Activated CD4-positive, alpha-beta memory T cell treated with anti-CD3 and anti-CD28 coated beads for 36 hours (primary cell): ENCODE measurements at regions not wholly inside any gene's neighbourhood (a gene's known extent, or its start where the extent isn't known, plus 50 kb on each side); places are given as distances from the start of the nearest gene placed in this dataset.

Experiments used
- CTCF ChIA-PET: fragments of 350-600 bp; sonication (Branson Sonifier 250); formaldehyde crosslinking; loops from one replicate; lab custom pipeline; 2021; ENCODE audit warnings: antibody characterized with exemption, inconsistent platforms; lab: Charles Lee
- POLR2A ChIA-PET: fragments of 350-600 bp; sonication (Branson Sonifier 250); formaldehyde crosslinking; loops from one replicate; lab custom pipeline; 2021; ENCODE audit warnings: antibody characterized with exemption; lab: Charles Lee
- DNase-seq: peaks from one replicate; pipeline ENCODE4 v3.0.0-alpha.2; 2020
- H3K27ac Mint-ChIP-seq: one replicate; pipeline ENCODE4 v1.8.0; 2021; ENCODE audit warnings: mixed read lengths
- H3K27me3 Mint-ChIP-seq: one replicate; pipeline ENCODE4 v1.8.0; 2021; ENCODE audit warnings: mixed read lengths
- H3K36me3 Mint-ChIP-seq: one replicate; pipeline ENCODE4 v1.8.0; 2021; ENCODE audit warnings: mixed read lengths
- H3K4me1 Mint-ChIP-seq: one replicate; pipeline ENCODE4 v1.8.0; 2021; ENCODE audit warnings: low read depth, mixed read lengths
- H3K4me3 Mint-ChIP-seq: one replicate; pipeline ENCODE4 v1.8.0; 2021; ENCODE audit warnings: mild to moderate bottlenecking, mixed read lengths
- H3K9me3 Mint-ChIP-seq: one replicate; pipeline ENCODE4 v1.8.0; 2021; ENCODE audit warnings: mixed read lengths
- intact Hi-C: fragments of 100-400 bp; cut with micrococcal nuclease; formaldehyde crosslinking; loops from one replicate; pipeline ENCODE4 v1.15.1; 2023

- no peaks in the 10 kb centered on the region for H3K4me1 Mint-ChIP-seq
- H3K9me3 Mint-ChIP-seq: no peaks in the 10 kb centered on the region
- no peak overlapping the region for H3K27ac Mint-ChIP-seq
- H3K4me3 Mint-ChIP-seq: no peak overlapping the region
- no peaks in the 10 kb centered on the region for H3K27me3 Mint-ChIP-seq
- ChIA-PET POLR2A (interaction anchor here (0.6 kb wide), 1 partner anchor 142 kb away, joined by 4 read pairs; no protein-coding TSS in a partner anchor), CTCF (interaction anchor here (0.8 to 2.5 kb wide), 2 partner anchors 10 to 486 kb away, joined by 4 to 9 read pairs; no protein-coding TSS in a partner anchor)
- peak; percentile 53 for DNase-seq
- intact Hi-C loops: no loop called here
- H3K36me3 Mint-ChIP-seq: no peaks in the 10 kb centered on the region
Observed at GRCh38 chr4:38189445-38189844, 229.2 kb downstream of the PTTG2 start.

- Mint-ChIP-seq H3K4me1 (no peaks in the 10 kb centered on the region), H3K9me3 (peaks cover 4% of the 10 kb centered on the region), H3K4me3 (no peak overlapping the region), H3K36me3 (no peaks in the 10 kb centered on the region), H3K27me3 (no peaks in the 10 kb centered on the region), H3K27ac (no peak overlapping the region)
- intact Hi-C loops: no loop called here
- ChIA-PET CTCF (no interaction called here), POLR2A (no interaction called here)
- no peak for DNase-seq
Observed at GRCh38 chr4:38190717-38191178, 230.6 kb downstream of the PTTG2 start.

- peaks cover 4% of the 10 kb centered on the region for H3K9me3 Mint-ChIP-seq
- H3K27ac Mint-ChIP-seq: no peak overlapping the region
- no peak overlapping the region for H3K4me3 Mint-ChIP-seq
- POLR2A ChIA-PET: no interaction called here
- H3K4me1 Mint-ChIP-seq: no peaks in the 10 kb centered on the region
- H3K36me3 Mint-ChIP-seq: no peaks in the 10 kb centered on the region
- CTCF ChIA-PET: interaction anchor here (0.9 to 1.4 kb wide), 2 partner anchors 13 to 127 kb away, joined by 3 read pairs; no protein-coding TSS in a partner anchor
- H3K27me3 Mint-ChIP-seq: no peaks in the 10 kb centered on the region
- DNase-seq: no peak
- intact Hi-C loops: no loop called here
Observed at GRCh38 chr4:38192516-38192915, 232.3 kb downstream of the PTTG2 start.

GRCh38 chr4:38193236-38193863, 233.2 kb downstream of the PTTG2 start:
- intact Hi-C loops: no loop called here
- Mint-ChIP-seq H3K27me3 (no peaks in the 10 kb centered on the region), H3K36me3 (no peaks in the 10 kb centered on the region), H3K27ac (no peak overlapping the region), H3K4me1 (no peaks in the 10 kb centered on the region), H3K4me3 (no peak overlapping the region), H3K9me3 (peaks cover 4% of the 10 kb centered on the region)
- CTCF ChIA-PET: interaction anchor here (1.3 to 1.8 kb wide), 3 partner anchors 14 to 131 kb away, joined by 3 to 6 read pairs (median 3); no protein-coding TSS in a partner anchor
- POLR2A ChIA-PET: no interaction called here
- no peak for DNase-seq

GRCh38 chr4:38194047-38194602, 233.9 kb downstream of the PTTG2 start:
- no peak overlapping the region for H3K4me3 Mint-ChIP-seq
- H3K27ac Mint-ChIP-seq: no peak overlapping the region
- DNase-seq: no peak
- H3K9me3 Mint-ChIP-seq: peaks cover 4% of the 10 kb centered on the region
- no peaks in the 10 kb centered on the region for H3K27me3 Mint-ChIP-seq
- POLR2A ChIA-PET: no interaction called here
- CTCF ChIA-PET: interaction anchor here (1.3 to 1.8 kb wide), 3 partner anchors 15 to 132 kb away, joined by 3 to 6 read pairs (median 3); no protein-coding TSS in a partner anchor
- intact Hi-C loops: no loop called here
- H3K4me1 Mint-ChIP-seq: no peaks in the 10 kb centered on the region
- H3K36me3 Mint-ChIP-seq: no peaks in the 10 kb centered on the region

- POLR2A ChIA-PET: no interaction called here
- Mint-ChIP-seq H3K27me3 (no peaks in the 10 kb centered on the region), H3K4me1 (no peaks in the 10 kb centered on the region), H3K36me3 (no peaks in the 10 kb centered on the region), H3K9me3 (peaks cover 4% of the 10 kb centered on the region), H3K27ac (no peak overlapping the region), H3K4me3 (no peak overlapping the region)
- DNase-seq: no peak
- CTCF ChIA-PET: interaction anchor here (1.6 kb wide), 1 partner anchor 16 kb away, joined by 7 read pairs; no protein-coding TSS in a partner anchor
- intact Hi-C loops: no loop called here
Observed at GRCh38 chr4:38195486-38195885, 235.3 kb downstream of the PTTG2 start.

- POLR2A ChIA-PET: no interaction called here
- no peaks in the 10 kb centered on the region for H3K4me1 Mint-ChIP-seq
Observed at GRCh38 chr4:38195911-38196310, 235.7 kb downstream of the PTTG2 start.

GRCh38 chr4:38202242-38202641, 242.0 kb downstream of the PTTG2 start:
- CTCF ChIA-PET: interaction anchor here (1.9 kb wide), 1 partner anchor 22 kb away, joined by 5 read pairs; no protein-coding TSS in a partner anchor

More at GRCh38 chr4:38195911-38196310, 235.7 kb downstream of the PTTG2 start:
- Mint-ChIP-seq H3K36me3 (no peaks in the 10 kb centered on the region), H3K4me3 (no peak overlapping the region), H3K27me3 (no peaks in the 10 kb centered on the region), H3K9me3 (peaks cover 4% of the 10 kb centered on the region), H3K27ac (no peak overlapping the region)
- intact Hi-C loops: no loop called here
- DNase-seq: no peak
- CTCF ChIA-PET: interaction anchor here (1.6 kb wide), 1 partner anchor 16 kb away, joined by 7 read pairs; no protein-coding TSS in a partner anchor

GRCh38 chr4:38203609-38204008, 243.4 kb downstream of the PTTG2 start:
- H3K9me3 Mint-ChIP-seq: no peaks in the 10 kb centered on the region
- no peaks in the 10 kb centered on the region for H3K27me3 Mint-ChIP-seq
- ChIA-PET POLR2A (no interaction called here), CTCF (interaction anchor here (0.8 kb wide), 1 partner anchor 471 kb away, joined by 3 read pairs; no protein-coding TSS in a partner anchor)
- H3K36me3 Mint-ChIP-seq: peaks cover 1% of the 10 kb centered on the region
- intact Hi-C loops: no loop called here
- no peak overlapping the region for H3K27ac Mint-ChIP-seq
- H3K4me1 Mint-ChIP-seq: no peaks in the 10 kb centered on the region
- no peak for DNase-seq
- no peak overlapping the region for H3K4me3 Mint-ChIP-seq

More at GRCh38 chr4:38202242-38202641, 242.0 kb downstream of the PTTG2 start:
- no peaks in the 10 kb centered on the region for H3K9me3 Mint-ChIP-seq
- H3K4me1 Mint-ChIP-seq: no peaks in the 10 kb centered on the region
- POLR2A ChIA-PET: no interaction called here
- peaks cover 1% of the 10 kb centered on the region for H3K36me3 Mint-ChIP-seq
- no peak overlapping the region for H3K27ac Mint-ChIP-seq
- no peak overlapping the region for H3K4me3 Mint-ChIP-seq
- DNase-seq: no peak
- no peaks in the 10 kb centered on the region for H3K27me3 Mint-ChIP-seq
- intact Hi-C loops: no loop called here

- intact Hi-C loops: no loop called here
- H3K4me3 Mint-ChIP-seq: no peak overlapping the region
- peaks cover 1% of the 10 kb centered on the region for H3K36me3 Mint-ChIP-seq
- H3K27ac Mint-ChIP-seq: no peak overlapping the region
- ChIA-PET CTCF (interaction anchor here (0.8 to 1.1 kb wide), 3 partner anchors 24 to 471 kb away, joined by 3 read pairs; no protein-coding TSS in a partner anchor), POLR2A (no interaction called here)
- DNase-seq: no peak
- no peaks in the 10 kb centered on the region for H3K27me3 Mint-ChIP-seq
- no peaks in the 10 kb centered on the region for H3K4me1 Mint-ChIP-seq
- no peaks in the 10 kb centered on the region for H3K9me3 Mint-ChIP-seq
Observed at GRCh38 chr4:38204339-38205035, 244.3 kb downstream of the PTTG2 start.

GRCh38 chr4:38205261-38205660, 245.1 kb downstream of the PTTG2 start:
- DNase-seq: no peak
- Mint-ChIP-seq H3K27ac (no peak overlapping the region), H3K4me3 (no peak overlapping the region), H3K36me3 (peaks cover 1% of the 10 kb centered on the region), H3K9me3 (no peaks in the 10 kb centered on the region), H3K4me1 (no peaks in the 10 kb centered on the region), H3K27me3 (no peaks in the 10 kb centered on the region)
- intact Hi-C loops: no loop called here
- POLR2A ChIA-PET: no interaction called here
- CTCF ChIA-PET: interaction anchor here (0.8 to 1.1 kb wide), 2 partner anchors 25 to 470 kb away, joined by 3 read pairs; no protein-coding TSS in a partner anchor

GRCh38 chr4:38207110-38207457, 246.9 kb downstream of the PTTG2 start:
- no peaks in the 10 kb centered on the region for H3K4me1 Mint-ChIP-seq
- peaks cover 1% of the 10 kb centered on the region for H3K36me3 Mint-ChIP-seq
- POLR2A ChIA-PET: interaction anchor here (0.6 kb wide), 1 partner anchor 201 kb away, joined by 3 read pairs; no protein-coding TSS in a partner anchor
- CTCF ChIA-PET: no interaction called here
- H3K27me3 Mint-ChIP-seq: no peaks in the 10 kb centered on the region
- H3K27ac Mint-ChIP-seq: no peak overlapping the region
- H3K9me3 Mint-ChIP-seq: no peaks in the 10 kb centered on the region
- DNase-seq: no peak
- intact Hi-C loops: no loop called here
- H3K4me3 Mint-ChIP-seq: no peak overlapping the region
